H1 (cell line): ENCODE measurements at regions not wholly inside any gene's neighbourhood (a gene's known extent, or its start where the extent isn't known, plus 50 kb on each side); places are given as distances from the start of the nearest gene placed in this dataset.

ENCODE experiments used
- CTCF ChIA-PET: fragments of 300-600 bp; sonication (Branson Sonifier 250); formaldehyde crosslinking; loops from one replicate; lab custom pipeline; 2021; ENCODE audit not compliant: partially characterized antibody; lab: Charles Lee
- POLR2A ChIA-PET: fragments of 300-600 bp; sonication (Branson Sonifier 250); formaldehyde crosslinking; loops from one replicate; lab custom pipeline; 2021; ENCODE audit warnings: inconsistent platforms; ENCODE audit not compliant: partially characterized antibody; lab: Charles Lee
- DNase-seq, 2 experiments: peaks; one replicate each; pipeline versions ENCODE4 v3.0.0 to v3.0.0-alpha.2; 2010 to 2022; ENCODE audit warnings: low spot score in 2 of 2, low read depth in 1 of 2, mixed read lengths in 1 of 2
- FAIRE-seq: peaks from 2 replicates; lab custom pipeline; 2011; peaks lifted over from hg19 to GRCh38; lab: Jason Lieb, UNC
- H2AFZ ChIP-seq: 2 replicates; pipeline ENCODE4 v1.8.1; 2012; ENCODE audit warnings: low read length, inconsistent platforms
- H2AK5ac ChIP-seq: 2 replicates; pipeline ENCODE4 v1.6.1; 2013; ENCODE audit warnings: low read depth, low read length
- H2BK120ac ChIP-seq: replicated peaks from 2 replicates; pipeline ENCODE3; 2013; ENCODE audit warnings: low read depth, low read length, inconsistent platforms
- H2BK12ac ChIP-seq: 2 replicates; pipeline ENCODE4 v1.6.1; 2013; ENCODE audit warnings: low read depth, low read length
- H2BK15ac ChIP-seq: 2 replicates; pipeline ENCODE4 v1.6.1; 2013; ENCODE audit warnings: low read length
- H2BK20ac ChIP-seq: 2 replicates; pipeline ENCODE4 v1.6.1; 2013; ENCODE audit warnings: low read length
- H2BK5ac ChIP-seq: 2 replicates; pipeline ENCODE4 v1.6.1; 2013; ENCODE audit warnings: low read depth, low read length
- H3K14ac ChIP-seq: 2 replicates; pipeline ENCODE4 v1.6.1; 2013; ENCODE audit warnings: inconsistent platforms; ENCODE audit not compliant: insufficient read length
- H3K18ac ChIP-seq: 2 replicates; pipeline ENCODE4 v1.6.1; 2013; ENCODE audit warnings: low read length; ENCODE audit errors: extremely low read depth
- H3K23ac ChIP-seq: 2 replicates; pipeline ENCODE4 v1.6.1; 2013; ENCODE audit warnings: inconsistent platforms; ENCODE audit not compliant: insufficient read length
- H3K23me2 ChIP-seq: 2 replicates; pipeline ENCODE4 v1.6.1; 2013; ENCODE audit warnings: low read depth, low read length
- H3K27ac ChIP-seq: 2 replicates; pipeline ENCODE4 v1.6.1; 2011; ENCODE audit warnings: low read depth, low read length, inconsistent platforms
- H3K27me3 ChIP-seq, 4 experiments: replicated peaks in 1 of 4; 1 replicate in 1 of 4; 2 replicates in 3 of 4; pipeline versions ENCODE4 v1.6.1 to v1.8.1; 2011 to 2013; ENCODE audit warnings: low read length in 3 of 4, mild to moderate bottlenecking in 3 of 4, inconsistent platforms in 2 of 4, mixed read lengths in 2 of 4, moderate library complexity in 1 of 4; ENCODE audit not compliant: control insufficient read depth in 3 of 4, insufficient read depth in 3 of 4; ENCODE audit errors: extremely low read depth in 1 of 4
- H3K36me3 ChIP-seq, 4 experiments: 2 replicates each; pipeline versions ENCODE4 v1.6.1 to v1.8.1; 2011 to 2013; ENCODE audit warnings: mild to moderate bottlenecking in 4 of 4, low read length in 3 of 4, moderate library complexity in 2 of 4, control low read depth in 1 of 4, inconsistent platforms in 1 of 4; ENCODE audit not compliant: insufficient read depth in 4 of 4, control insufficient read depth in 2 of 4
- H3K4ac ChIP-seq: replicated peaks from 2 replicates; pipeline ENCODE3; 2013; ENCODE audit warnings: low read length, low read depth, mixed read lengths, inconsistent platforms; ENCODE audit not compliant: insufficient read length
- H3K4me1 ChIP-seq, 4 experiments: replicated peaks in 1 of 4; 1 replicate in 1 of 4; 2 replicates in 3 of 4; pipeline versions ENCODE4 v1.6.1 to v1.8.1; 2011 to 2013; ENCODE audit warnings: low read length in 3 of 4, inconsistent platforms in 2 of 4, mixed read lengths in 1 of 4; ENCODE audit not compliant: insufficient read depth in 4 of 4, control insufficient read depth in 3 of 4
- H3K4me2 ChIP-seq, 2 experiments: 2 replicates each; pipeline versions ENCODE4 v1.6.1 to v1.8.1; 2011 to 2013; ENCODE audit warnings: low read depth in 2 of 2, low read length in 2 of 2, control low read depth in 1 of 2, inconsistent platforms in 1 of 2, mild to moderate bottlenecking in 1 of 2; ENCODE audit not compliant: insufficient read depth in 1 of 2
- H3K4me3 ChIP-seq, 4 experiments: fragments of 200-600, 300-600 bp in 1 of 4; sonication (generic), shearing (Covaris generic), sonication (Bioruptor Twin) in 1 of 4; 2 replicates each; pipeline versions ENCODE4 v1.5.1 to v1.8.1; 2011 to 2016; ENCODE audit warnings: low read length in 4 of 4, low read depth in 3 of 4, control low read depth in 2 of 4, inconsistent platforms in 2 of 4, mild to moderate bottlenecking in 2 of 4, mixed read lengths in 1 of 4, moderate library complexity in 1 of 4; ENCODE audit not compliant: insufficient read depth in 2 of 4; ENCODE audit errors: extremely low read depth in 1 of 4
- H3K56ac ChIP-seq: replicated peaks from 2 replicates; pipeline ENCODE3; 2013; ENCODE audit warnings: low read depth, mild to moderate bottlenecking, mixed read lengths, low read length, inconsistent platforms; ENCODE audit not compliant: insufficient read length
- H3K79me1 ChIP-seq: 2 replicates; pipeline ENCODE4 v1.6.1; 2013; ENCODE audit warnings: low read depth, low read length, control low read depth
- H3K79me2 ChIP-seq, 2 experiments: 2 replicates each; pipeline versions ENCODE4 v1.6.1 to v1.8.1; 2012 to 2013; ENCODE audit warnings: low read length in 2 of 2, mild to moderate bottlenecking in 2 of 2, inconsistent platforms in 1 of 2; ENCODE audit not compliant: insufficient read depth in 2 of 2, control insufficient read depth in 1 of 2
- H3K9ac ChIP-seq, 4 experiments: replicated peaks in 1 of 4; 1 replicate in 1 of 4; 2 replicates in 3 of 4; pipeline versions ENCODE4 v1.6.1 to v1.8.1; 2011 to 2013; ENCODE audit warnings: low read depth in 3 of 4, low read length in 3 of 4, control low read depth in 2 of 4, mild to moderate bottlenecking in 2 of 4, moderate library complexity in 2 of 4, inconsistent platforms in 1 of 4; ENCODE audit errors: extremely low read depth in 1 of 4
- H3K9me3 ChIP-seq, 2 experiments: 2 replicates each; pipeline versions ENCODE4 v1.6.1 to v1.8.1; 2012 to 2013; ENCODE audit warnings: mild to moderate bottlenecking in 2 of 2, moderate library complexity in 2 of 2, control low read depth in 1 of 2, inconsistent platforms in 1 of 2, low read depth in 1 of 2, low read length in 1 of 2, mixed read lengths in 1 of 2; ENCODE audit not compliant: insufficient read depth in 2 of 2
- H4K20me1 ChIP-seq, 2 experiments: replicated peaks in 1 of 2; 2 replicates each; pipeline versions ENCODE3 to v1.8.1; 2011 to 2013; ENCODE audit warnings: inconsistent platforms in 2 of 2, low read length in 2 of 2, mild to moderate bottlenecking in 1 of 2; ENCODE audit not compliant: insufficient read depth in 2 of 2, control insufficient read depth in 1 of 2
- H4K5ac ChIP-seq: 2 replicates; pipeline ENCODE4 v1.6.1; 2013; ENCODE audit warnings: low read length, low read depth, mixed read lengths, inconsistent platforms; ENCODE audit not compliant: insufficient read length
- H4K8ac ChIP-seq: 2 replicates; pipeline ENCODE4 v1.8.0; 2013; ENCODE audit warnings: mild to moderate bottlenecking, moderate library complexity, low read length, inconsistent platforms; ENCODE audit not compliant: insufficient read depth; ENCODE audit errors: extremely low read depth
- H4K91ac ChIP-seq: replicated peaks from 2 replicates; pipeline ENCODE3; 2013; ENCODE audit warnings: low read length, mixed read lengths, inconsistent platforms; ENCODE audit not compliant: insufficient read length
- CBX8 ChIP-seq: fragments of 300-800, 300-1000 bp; sonication (generic); IDR thresholded peaks from 2 replicates; pipeline ENCODE4 v1.7.1; 2016; ENCODE audit warnings: low read depth, low read length, borderline replicate concordance
- GABPA ChIP-seq: IDR thresholded peaks from 2 replicates; pipeline ENCODE4 v1.6.1; 2011; ENCODE audit warnings: mild to moderate bottlenecking, low read length, moderate library complexity, borderline replicate concordance; ENCODE audit not compliant: insufficient read depth
- WGBS, 2 experiments: shearing (Covaris generic) in 1 of 2; methylation state at CpG; one replicate each; pipeline versions ENCODE4 v1.1.6 to v1.1.7; 2013 to 2015; ENCODE audit warnings: low lambda C conversion rate in 2 of 2, mixed read lengths in 2 of 2, inconsistent platforms in 1 of 2, low coverage in 1 of 2, missing lambda C conversion rate in 1 of 2; ENCODE audit not compliant: insufficient replicate concordance in 2 of 2, insufficient coverage in 1 of 2, insufficient read length in 1 of 2; ENCODE audit errors: extremely low coverage in 1 of 2, missing lambda C conversion rate in 1 of 2; 5-methylcytosine and 5-hydroxymethylcytosine counted together

GRCh38 chr20:23159947-23160318, 73.8 kb upstream of the CD93 start:
- DNase-seq (no peak), FAIRE-seq (no peak)
- no peak overlapping the region for H3K18ac ChIP-seq
- H2AK5ac ChIP-seq = no peak overlapping the region
- ChIA-PET CTCF (interaction anchor here (1.3 to 2.9 kb wide), 4 partner anchors 23 to 109 kb away, joined by 3 to 9 read pairs (median 4); no protein-coding TSS in a partner anchor), POLR2A (no interaction called here)
- no peak overlapping the region for H2AFZ ChIP-seq
- H3K79me2 ChIP-seq = no peaks in the 10 kb centered on the region
- H2BK20ac ChIP-seq = no peak overlapping the region
- no peak overlapping the region for H4K5ac ChIP-seq
- H3K4ac ChIP-seq = no peak overlapping the region
- no peaks in the 10 kb centered on the region for H3K79me1 ChIP-seq
- H3K23ac ChIP-seq = no peak overlapping the region
- H3K4me2 ChIP-seq = no peak overlapping the region
- peaks cover 2 to 7% (median 4%) of the 10 kb centered on the region in 4 experiments; a peak in 4 of 7 replicates for H3K4me1 ChIP-seq
- H2BK5ac ChIP-seq = no peak overlapping the region
- H3K36me3 ChIP-seq = no peaks in the 10 kb centered on the region
- H2BK15ac ChIP-seq = no peak overlapping the region
- H4K91ac ChIP-seq = no peak overlapping the region
- no peaks in the 10 kb centered on the region for H3K23me2 ChIP-seq
- TF ChIP-seq CBX8 = no peak
- no peak for TF ChIP-seq GABPA
- H3K14ac ChIP-seq = no peak overlapping the region
- no peaks in the 10 kb centered on the region for H4K20me1 ChIP-seq
- no peak overlapping the region for H3K27ac ChIP-seq
- H3K27me3 ChIP-seq = no peaks in the 10 kb centered on the region
- no peak overlapping the region for H2BK12ac ChIP-seq
- H3K56ac ChIP-seq = no peak overlapping the region
- H2BK120ac ChIP-seq = no peak overlapping the region
- 96% methylated on average over 4 of the region's 4 CpGs; no CpG with 5 or more reads in 1 of the 2 experiments for WGBS, 2 experiments
- no peak overlapping the region for H4K8ac ChIP-seq
- no peak overlapping the region for H3K4me3 ChIP-seq
- no peaks in the 10 kb centered on the region for H3K9me3 ChIP-seq
- no peak overlapping the region for H3K9ac ChIP-seq
